HUES48 (cell line): ENCODE measurements at regions not wholly inside any gene's neighbourhood (a gene's known extent, or its start where the extent isn't known, plus 50 kb on each side); places are given as distances from the start of the nearest gene placed in this dataset.

Experiments
- H3K27ac ChIP-seq: one replicate; pipeline ENCODE4 v1.7.0; 2013; ENCODE audit warnings: low read depth, low read length, inconsistent platforms
- H3K27me3 ChIP-seq: 2 replicates; pipeline ENCODE4 v1.6.1; 2013; ENCODE audit warnings: mild to moderate bottlenecking, low read length; ENCODE audit not compliant: control insufficient read depth, insufficient read depth
- H3K36me3 ChIP-seq: 2 replicates; pipeline ENCODE4 v1.6.1; 2013; ENCODE audit warnings: low read length; ENCODE audit not compliant: control insufficient read depth, insufficient read depth
- H3K4me1 ChIP-seq: 2 replicates; pipeline ENCODE4 v1.6.1; 2013; ENCODE audit warnings: mild to moderate bottlenecking, low read length; ENCODE audit not compliant: control insufficient read depth, insufficient read depth
- H3K4me3 ChIP-seq: 2 replicates; pipeline ENCODE4 v1.5.1; 2013; ENCODE audit warnings: mild to moderate bottlenecking, low read depth, low read length
- H3K9ac ChIP-seq: 2 replicates; pipeline ENCODE4 v1.6.1; 2013; ENCODE audit warnings: mild to moderate bottlenecking, low read depth, low read length, moderate library complexity
- H3K9me3 ChIP-seq: 2 replicates; pipeline ENCODE4 v1.6.1; 2013; ENCODE audit warnings: low read length; ENCODE audit not compliant: control insufficient read depth, insufficient read depth

- Histone ChIP-seq H3K27me3 (no peaks in the 10 kb centered on the region), H3K4me3 (no peak overlapping the region), H3K27ac (no peak overlapping the region), H3K4me1 (no peaks in the 10 kb centered on the region), H3K9ac (no peak overlapping the region), H3K9me3 (no peaks in the 10 kb centered on the region), H3K36me3 (no peaks in the 10 kb centered on the region)
Observed at GRCh38 chr9:85136987-85137386, 467.5 kb downstream of the NTRK2 start.

GRCh38 chr9:85136507-85136906 lies 467.0 kb downstream of the NTRK2 start:
- Histone ChIP-seq H3K36me3 (no peaks in the 10 kb centered on the region), H3K4me1 (no peaks in the 10 kb centered on the region), H3K9me3 (no peaks in the 10 kb centered on the region), H3K9ac (no peak overlapping the region), H3K27me3 (no peaks in the 10 kb centered on the region), H3K27ac (no peak overlapping the region), H3K4me3 (no peak overlapping the region)

- H3K27ac ChIP-seq: no peak overlapping the region
- no peaks in the 10 kb centered on the region for H3K27me3 ChIP-seq
- no peak overlapping the region for H3K9ac ChIP-seq
- H3K4me1 ChIP-seq: peaks cover 4% of the 10 kb centered on the region; the same call in 1 of the 2 replicates
- H3K4me3 ChIP-seq: no peak overlapping the region
- no peaks in the 10 kb centered on the region for H3K36me3 ChIP-seq
- no peaks in the 10 kb centered on the region for H3K9me3 ChIP-seq
Observed at GRCh38 chr9:85130764-85131163, 461.2 kb downstream of the NTRK2 start.

DNA sequence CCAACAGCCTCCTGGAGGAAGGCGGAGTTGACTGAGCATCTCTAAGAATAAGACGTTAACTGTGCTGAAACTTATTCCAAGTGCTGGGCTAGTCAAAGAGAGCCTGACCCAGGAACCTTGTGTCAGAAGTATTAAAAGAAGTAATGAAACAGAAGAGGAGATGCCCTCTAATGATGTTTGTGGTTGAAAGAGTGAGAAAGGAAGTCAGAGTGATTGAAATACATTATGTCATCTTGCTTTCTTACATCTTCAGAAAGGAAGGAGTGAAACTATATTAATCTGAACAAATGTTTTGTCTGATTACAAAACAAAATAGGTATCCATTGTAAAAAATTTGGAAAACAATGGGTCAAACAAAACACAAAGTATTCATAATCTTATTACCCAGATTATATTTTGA lies 460.7 kb downstream of the NTRK2 start:
- Histone ChIP-seq H3K27ac (no peak overlapping the region), H3K4me1 (peaks cover 4% of the 10 kb centered on the region; the same call in 1 of the 2 replicates), H3K9ac (no peak overlapping the region), H3K9me3 (no peaks in the 10 kb centered on the region), H3K36me3 (no peaks in the 10 kb centered on the region), H3K4me3 (no peak overlapping the region), H3K27me3 (no peaks in the 10 kb centered on the region)

GRCh38 chr9:85129514-85129913 lies 460.0 kb downstream of the NTRK2 start:
- Histone ChIP-seq H3K9me3 (no peaks in the 10 kb centered on the region), H3K36me3 (no peaks in the 10 kb centered on the region), H3K4me1 (peaks cover 4% of the 10 kb centered on the region; the same call in 1 of the 2 replicates), H3K27ac (no peak overlapping the region), H3K9ac (no peak overlapping the region), H3K4me3 (no peak overlapping the region), H3K27me3 (no peaks in the 10 kb centered on the region)

GRCh38 chr9:85118990-85119755 lies 449.6 kb downstream of the NTRK2 start:
- Histone ChIP-seq H3K9me3 (no peaks in the 10 kb centered on the region), H3K27me3 (no peaks in the 10 kb centered on the region), H3K36me3 (no peaks in the 10 kb centered on the region), H3K27ac (no peak overlapping the region), H3K4me3 (no peak overlapping the region), H3K9ac (no peak overlapping the region), H3K4me1 (no peaks in the 10 kb centered on the region)

GRCh38 chr9:85117831-85118230 lies 448.3 kb downstream of the NTRK2 start:
- H3K27me3 ChIP-seq: no peaks in the 10 kb centered on the region
- no peaks in the 10 kb centered on the region for H3K4me1 ChIP-seq
- no peak overlapping the region for H3K27ac ChIP-seq
- no peak overlapping the region for H3K9ac ChIP-seq
- no peaks in the 10 kb centered on the region for H3K36me3 ChIP-seq
- no peak overlapping the region for H3K4me3 ChIP-seq
- H3K9me3 ChIP-seq: no peaks in the 10 kb centered on the region

- H3K4me3 ChIP-seq: no peak overlapping the region
- no peak overlapping the region for H3K9ac ChIP-seq
- no peaks in the 10 kb centered on the region for H3K9me3 ChIP-seq
- no peak overlapping the region for H3K27ac ChIP-seq
- H3K36me3 ChIP-seq: no peaks in the 10 kb centered on the region
- no peaks in the 10 kb centered on the region for H3K4me1 ChIP-seq
- no peaks in the 10 kb centered on the region for H3K27me3 ChIP-seq
Observed at GRCh38 chr9:85115473-85115872, 445.9 kb downstream of the NTRK2 start.

GRCh38 chr9:85114799-85115198 lies 445.3 kb downstream of the NTRK2 start:
- H3K4me3 ChIP-seq: no peak overlapping the region
- H3K9me3 ChIP-seq: no peaks in the 10 kb centered on the region
- H3K9ac ChIP-seq: no peak overlapping the region
- no peaks in the 10 kb centered on the region for H3K36me3 ChIP-seq
- no peak overlapping the region for H3K27ac ChIP-seq
- no peaks in the 10 kb centered on the region for H3K4me1 ChIP-seq
- no peaks in the 10 kb centered on the region for H3K27me3 ChIP-seq

GRCh38 chr9:85112933-85113418 lies 443.4 kb downstream of the NTRK2 start:
- Histone ChIP-seq H3K9ac (no peak overlapping the region), H3K4me3 (no peak overlapping the region), H3K27me3 (no peaks in the 10 kb centered on the region), H3K9me3 (no peaks in the 10 kb centered on the region), H3K27ac (no peak overlapping the region), H3K4me1 (no peaks in the 10 kb centered on the region), H3K36me3 (no peaks in the 10 kb centered on the region)

DNA sequence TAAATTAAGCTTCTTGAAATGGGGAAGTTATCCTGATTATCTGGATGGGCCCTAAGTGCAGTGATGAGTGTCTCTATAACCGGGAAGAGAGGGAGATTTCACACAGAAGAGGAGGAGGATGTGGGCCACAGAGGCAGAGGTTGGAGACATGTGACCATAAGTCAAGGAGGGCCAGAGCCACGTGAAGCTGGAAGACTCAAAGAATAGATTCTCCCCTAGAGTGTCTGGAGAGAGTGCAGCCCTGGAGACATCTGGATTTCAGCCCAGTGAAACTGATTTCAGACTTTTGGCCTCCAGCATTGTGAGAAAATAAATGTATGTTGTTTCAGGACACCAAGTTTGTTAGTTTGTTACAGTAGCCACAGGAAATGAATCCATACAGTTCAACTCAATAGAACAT lies 442.9 kb downstream of the NTRK2 start:
- H3K4me3 ChIP-seq: no peak overlapping the region
- H3K9ac ChIP-seq: no peak overlapping the region
- H3K27me3 ChIP-seq: no peaks in the 10 kb centered on the region
- H3K27ac ChIP-seq: no peak overlapping the region
- H3K9me3 ChIP-seq: no peaks in the 10 kb centered on the region
- H3K36me3 ChIP-seq: no peaks in the 10 kb centered on the region
- H3K4me1 ChIP-seq: no peaks in the 10 kb centered on the region
